Dedifferentiated amniotic fluid mesenchymal stem cell (primary cell): ENCODE measurements at regions not wholly inside any gene's neighbourhood (a gene's known extent, or its start where the extent isn't known, plus 50 kb on each side); places are given as distances from the start of the nearest gene placed in this dataset.

Experiments used
- DNase-seq: peaks from one replicate; pipeline ENCODE4 v3.0.0-alpha.2; 2016; ENCODE audit errors: extremely low spot score

DNA sequence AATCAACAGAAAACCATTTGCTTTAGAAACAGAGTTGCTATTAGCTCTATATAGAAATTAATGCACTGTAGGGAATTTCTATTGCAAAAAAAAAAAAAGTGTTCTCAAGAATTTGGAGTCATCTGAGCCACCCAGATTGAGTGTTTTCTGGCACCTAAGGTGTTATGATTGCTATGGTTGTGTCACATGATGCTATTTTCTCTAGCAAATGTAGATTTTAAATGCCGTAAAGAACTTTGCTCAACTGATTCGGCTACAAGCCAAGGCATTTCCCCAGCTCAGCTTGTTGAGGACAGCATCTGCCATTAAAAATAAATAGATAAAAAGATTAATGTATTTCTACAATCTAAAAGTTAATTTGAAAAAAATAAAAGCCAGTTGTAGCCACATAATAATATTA, 712.8 kb downstream of the FAT4 start:
- no peak for DNase-seq

DNA sequence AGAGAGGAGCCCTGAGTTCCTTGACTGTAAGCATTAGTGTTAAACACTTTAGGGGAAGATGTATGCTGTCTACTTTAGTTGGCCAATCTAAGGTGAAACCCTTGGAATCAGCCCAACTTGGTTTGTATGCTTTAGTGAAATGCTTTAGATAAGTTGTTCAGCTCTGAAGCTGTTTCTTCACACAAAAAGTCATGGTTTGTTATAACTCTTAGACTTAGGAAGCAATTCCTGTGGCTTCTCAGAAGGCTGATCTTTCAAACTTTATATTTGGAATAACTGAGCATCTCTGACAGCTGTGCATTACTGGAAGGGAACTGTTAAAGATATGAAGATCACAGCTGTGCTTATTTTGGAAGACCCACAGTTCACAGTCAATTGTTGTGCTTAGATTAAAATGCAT, 714.1 kb downstream of the FAT4 start:
- no peak for DNase-seq

DNA sequence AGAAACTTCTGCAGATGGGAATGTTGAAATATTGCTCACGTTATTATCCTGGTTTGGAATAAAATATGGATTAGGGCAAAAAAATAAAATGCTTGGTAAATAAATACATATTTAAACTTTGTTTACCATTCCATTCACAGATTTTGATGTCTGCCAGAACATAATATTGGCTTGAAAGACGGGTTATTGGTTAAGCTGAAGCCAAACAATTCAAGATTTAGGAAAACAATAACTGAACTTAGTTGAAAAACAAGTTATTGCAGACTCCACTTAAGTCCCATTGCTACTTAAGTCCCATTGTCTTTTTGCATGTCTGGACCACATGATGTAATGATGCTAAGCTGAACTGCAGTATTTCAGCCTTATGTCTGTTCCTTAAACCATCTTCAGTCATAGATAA, 722.5 kb downstream of the FAT4 start:
- no peak for DNase-seq

DNA sequence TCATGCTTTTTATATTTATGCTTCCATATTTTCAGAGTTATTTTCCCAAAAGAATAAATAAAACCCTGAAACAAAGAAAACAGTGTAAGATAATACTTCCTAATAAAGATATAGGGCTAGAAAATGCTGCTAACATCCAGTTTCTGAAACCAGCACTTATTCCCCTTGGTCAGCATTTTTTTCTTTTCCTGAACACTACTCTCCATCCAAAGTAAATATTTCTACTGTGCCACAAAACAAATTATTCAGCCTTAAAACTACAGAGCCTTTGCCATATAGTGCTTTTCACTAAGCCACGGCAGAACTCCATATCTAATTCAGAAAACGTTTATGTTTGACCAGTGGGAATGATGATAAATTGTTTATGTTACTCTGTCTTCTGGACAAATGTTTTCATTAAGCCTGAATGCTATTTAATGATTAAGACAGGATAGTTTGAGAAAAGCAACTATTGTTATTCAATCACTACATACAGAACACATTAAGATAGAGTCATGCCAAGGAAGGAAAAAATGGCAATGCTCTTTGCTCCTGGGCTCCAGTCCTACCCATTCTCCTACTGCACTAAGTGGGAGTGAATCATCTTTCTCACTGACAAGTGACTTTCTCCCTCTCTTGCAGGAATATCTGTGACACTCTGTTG, 723.9 kb downstream of the FAT4 start:
- DNase-seq = no peak

DNA sequence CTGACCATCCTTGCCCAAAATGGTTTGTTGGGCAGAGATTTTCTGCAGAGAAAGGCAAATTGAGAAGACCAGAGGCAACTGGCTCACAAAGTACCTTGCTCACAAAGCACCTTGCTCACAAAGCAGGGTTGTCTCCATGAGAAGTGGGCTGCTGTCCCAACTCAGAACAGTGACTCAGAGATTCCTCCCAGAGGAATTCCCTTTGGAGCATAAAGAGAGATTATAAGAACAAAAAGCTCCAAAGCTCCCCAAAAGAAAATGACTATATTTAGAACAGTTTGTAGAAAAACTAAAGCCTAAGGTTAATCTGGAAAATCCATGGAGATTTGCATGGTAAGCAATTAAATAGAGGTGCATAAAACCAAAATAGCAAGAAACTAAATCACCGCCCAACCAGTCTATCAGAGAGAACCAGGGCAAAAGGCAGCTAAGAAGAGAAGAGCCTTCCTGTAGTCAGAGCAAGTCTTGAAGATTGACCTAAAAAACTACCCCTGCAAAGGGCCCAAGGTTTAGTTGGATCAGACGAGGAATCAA, 731.4 kb downstream of the FAT4 start:
- no peak for DNase-seq

DNA sequence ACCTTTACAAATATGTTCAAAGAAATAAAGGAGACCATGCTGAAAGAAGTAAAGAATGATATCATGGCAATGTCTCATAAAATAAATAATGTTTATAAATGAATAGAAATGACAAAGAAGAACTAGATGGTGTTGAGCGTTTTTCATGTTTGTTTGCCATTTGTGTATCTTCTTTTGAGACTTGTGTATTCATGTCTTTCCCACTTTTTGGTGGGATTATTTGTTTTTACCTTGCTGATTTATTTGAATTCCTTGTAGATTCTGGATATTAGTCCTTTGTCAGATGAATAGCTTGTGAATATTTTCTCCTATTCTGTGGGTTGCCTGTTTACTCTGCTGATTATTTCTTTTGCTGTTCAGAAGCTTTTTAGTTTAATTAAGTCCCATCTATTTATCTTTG, 732.4 kb downstream of the FAT4 start:
- DNase-seq = no peak

DNA sequence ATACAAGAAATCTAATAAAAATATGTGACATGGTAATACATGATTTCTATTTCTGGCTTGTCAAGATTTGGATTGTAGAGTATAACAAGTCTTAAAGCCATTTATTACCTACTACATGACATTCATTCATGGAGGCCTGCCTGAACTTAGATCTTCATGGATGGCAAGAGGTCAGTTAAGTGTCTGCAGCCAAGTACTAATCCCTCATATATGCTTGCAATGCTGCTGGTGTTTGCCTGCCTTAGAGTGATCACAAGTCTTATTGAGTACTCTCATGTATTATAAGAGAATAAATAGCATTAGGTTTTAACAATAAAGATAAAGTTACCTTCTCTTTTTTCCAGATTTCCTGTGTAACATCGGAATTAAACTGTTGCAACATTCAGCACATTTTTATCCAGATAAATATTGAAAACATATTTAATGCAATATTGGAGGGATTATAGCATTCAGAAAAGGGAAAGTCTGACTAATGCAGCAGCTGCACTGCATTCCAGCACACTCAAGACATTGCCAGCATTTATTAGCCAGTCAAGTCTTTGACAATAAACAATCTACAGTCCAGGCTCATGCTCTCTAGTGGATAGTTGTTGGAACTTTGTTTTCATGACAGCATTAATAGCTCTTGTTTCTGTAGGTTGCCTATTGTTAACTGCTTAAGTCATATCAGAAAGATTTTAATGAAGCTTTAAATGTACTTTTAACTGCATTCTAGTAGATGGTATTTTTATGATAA, 737.1 kb downstream of the FAT4 start:
- peak; percentile 94 for DNase-seq

DNA sequence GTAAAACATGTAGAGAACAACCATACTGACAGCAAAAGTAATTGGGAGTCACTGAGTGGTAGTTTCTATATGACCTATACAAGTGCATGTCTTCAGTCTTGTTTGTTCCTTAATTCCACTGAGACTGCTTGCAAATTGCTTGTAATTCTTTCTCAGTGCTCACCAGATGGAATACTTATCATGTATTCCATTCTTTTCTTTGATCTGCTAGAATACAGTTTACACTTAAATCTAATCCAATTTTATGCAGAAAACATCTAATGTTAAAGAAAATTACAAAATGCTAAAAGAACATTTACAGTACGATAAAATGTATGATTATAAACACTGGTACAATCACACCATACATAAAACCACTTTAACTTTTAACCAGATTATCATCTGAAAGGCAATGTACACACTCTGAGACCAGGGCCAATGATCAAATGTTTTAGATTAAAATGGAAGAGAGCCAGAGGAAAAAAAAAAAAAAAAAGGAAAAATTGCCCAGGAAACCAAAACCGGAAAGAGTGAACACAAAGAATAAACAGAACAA, 741.4 kb downstream of the FAT4 start:
- no peak for DNase-seq

DNA sequence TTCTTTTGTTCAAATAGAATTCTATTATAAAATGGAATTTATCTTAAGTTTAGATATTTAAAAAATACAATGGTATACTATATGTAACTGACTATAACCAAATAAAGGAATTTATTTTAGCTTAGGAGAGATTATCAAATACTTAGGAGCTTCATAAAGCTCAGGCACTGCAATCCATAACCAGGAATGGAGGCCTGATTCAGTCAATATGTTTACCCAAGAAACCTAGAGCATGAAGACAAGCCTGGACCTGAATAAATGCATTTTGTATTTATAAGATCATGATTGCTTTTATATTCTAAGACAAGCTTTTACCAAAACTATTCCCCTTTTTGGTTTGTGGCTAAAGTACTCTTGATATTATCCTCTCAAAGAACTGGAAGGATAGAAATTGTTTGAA, 742.6 kb downstream of the FAT4 start:
- DNase-seq = no peak

DNA sequence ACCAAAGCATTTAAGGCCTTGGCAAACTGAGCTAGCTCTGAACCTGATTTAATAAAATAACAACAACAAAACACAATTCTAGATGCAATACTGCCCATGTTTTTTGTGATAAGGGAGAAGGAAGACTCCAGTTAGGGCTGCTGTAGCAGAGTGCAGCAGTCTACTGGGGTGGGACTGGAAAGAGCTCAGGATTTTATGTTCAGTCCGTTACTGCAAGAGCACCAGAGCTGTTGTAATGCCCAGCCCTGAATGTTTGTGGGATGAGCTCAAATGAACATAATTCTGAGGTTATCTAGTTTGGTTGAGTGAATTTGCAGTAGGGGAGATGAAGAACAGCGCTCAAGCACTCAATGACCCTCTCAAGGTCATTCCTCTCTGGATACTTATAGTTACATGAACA, 743.8 kb downstream of the FAT4 start:
- no peak for DNase-seq

DNA sequence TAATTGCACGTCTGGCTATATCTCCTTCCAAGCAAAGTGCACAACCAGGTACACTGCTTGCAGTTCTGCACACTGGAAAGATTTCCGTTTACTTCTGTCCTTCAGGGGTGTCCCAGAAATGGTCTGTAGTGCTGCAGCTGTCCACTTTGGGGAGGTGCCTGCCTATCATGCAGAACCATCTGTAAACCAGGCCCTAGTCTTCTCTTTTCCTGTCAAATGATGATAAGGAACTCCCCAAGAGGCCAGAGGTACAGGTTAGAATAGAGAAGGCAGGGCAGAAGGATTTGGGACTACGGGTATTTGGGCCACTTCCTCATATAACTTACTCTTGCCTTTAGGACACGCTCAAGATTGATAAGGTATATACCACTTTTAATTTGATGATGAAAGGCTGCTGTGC, 746.9 kb downstream of the FAT4 start:
- DNase-seq = no peak

DNA sequence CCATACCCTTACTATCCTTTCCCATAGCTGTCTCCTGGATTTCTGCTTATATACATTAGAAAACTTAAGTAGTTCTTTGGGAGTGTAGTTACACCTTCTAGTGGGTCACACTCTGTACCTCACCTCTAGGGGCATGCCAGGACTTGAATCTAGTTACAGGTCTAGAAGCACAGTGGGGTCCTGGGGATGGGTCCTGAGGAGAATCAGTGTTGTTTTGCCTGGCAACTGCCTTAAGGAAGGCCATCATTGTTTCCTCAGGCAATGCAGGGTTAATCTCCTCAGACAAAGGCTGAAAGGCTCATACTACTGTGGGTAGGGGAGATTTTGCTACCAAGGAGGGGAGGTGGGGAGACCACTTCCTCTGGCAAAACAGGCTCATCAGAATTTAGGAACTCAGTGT, 750.3 kb downstream of the FAT4 start:
- no peak for DNase-seq

DNA sequence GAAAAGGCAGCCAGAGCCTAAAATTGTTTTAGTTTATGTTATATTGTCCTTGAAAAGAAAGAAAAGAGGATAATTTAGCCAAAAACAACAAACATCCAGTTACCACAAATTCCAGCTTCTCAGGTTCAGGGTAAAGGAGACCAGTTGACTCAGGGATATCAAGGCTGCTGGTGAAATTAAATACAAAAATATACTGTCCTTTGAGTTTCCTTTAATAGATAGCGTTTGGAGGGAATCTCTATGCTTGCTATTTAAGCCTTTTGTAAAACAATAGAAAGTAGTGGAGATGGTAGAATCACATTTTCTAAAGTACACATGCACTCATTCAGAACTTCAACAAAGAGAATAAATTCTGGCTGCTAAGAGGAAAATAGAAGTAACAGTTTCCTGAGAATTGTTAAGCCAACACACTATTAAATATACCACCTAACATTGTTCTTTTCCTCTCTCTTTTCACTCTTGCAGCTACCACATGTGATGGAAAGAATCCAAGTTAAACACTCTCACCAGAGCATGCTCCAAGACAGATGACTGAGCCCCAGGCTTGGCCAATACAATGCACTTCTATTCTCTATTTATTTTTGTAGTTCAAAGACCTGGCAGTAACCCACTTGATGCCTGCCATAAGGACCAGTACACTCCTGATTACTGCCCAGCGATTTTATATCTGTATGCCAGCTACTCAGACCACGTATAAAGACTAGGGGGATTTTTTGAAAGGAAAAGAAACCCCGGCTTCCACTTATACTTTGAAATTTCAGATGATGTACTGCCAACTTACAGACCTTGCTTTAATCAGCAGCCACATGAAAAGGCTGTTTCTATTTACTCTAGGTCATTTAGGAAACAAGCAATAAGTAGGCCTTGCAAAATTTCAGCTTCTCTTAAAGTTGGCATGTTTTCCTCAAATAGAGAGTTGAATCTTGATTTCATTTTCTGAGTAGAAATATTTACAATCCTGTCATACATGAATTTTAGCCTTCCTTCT, 756.9 kb downstream of the FAT4 start:
- peak; percentile 62 for DNase-seq

DNA sequence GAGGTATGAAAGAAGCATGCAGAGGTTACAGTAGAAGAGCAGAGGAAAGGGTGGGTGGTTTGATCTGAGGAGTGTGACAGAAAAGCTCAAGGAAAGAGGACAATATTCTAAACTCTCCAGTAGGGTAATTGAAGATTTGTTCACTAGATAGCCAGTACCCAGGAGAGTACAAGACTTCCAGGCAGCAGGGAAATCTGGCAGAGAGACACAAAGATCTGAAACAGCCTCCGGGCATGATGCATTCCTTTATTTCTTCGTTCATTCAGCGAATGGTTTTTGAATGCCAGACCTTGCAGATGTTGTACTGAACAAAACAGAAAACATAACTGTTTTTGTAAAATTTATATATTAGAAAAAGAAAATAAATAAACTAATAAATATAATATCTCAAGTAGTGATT, 766.6 kb downstream of the FAT4 start:
- peak; percentile 62 for DNase-seq

DNA sequence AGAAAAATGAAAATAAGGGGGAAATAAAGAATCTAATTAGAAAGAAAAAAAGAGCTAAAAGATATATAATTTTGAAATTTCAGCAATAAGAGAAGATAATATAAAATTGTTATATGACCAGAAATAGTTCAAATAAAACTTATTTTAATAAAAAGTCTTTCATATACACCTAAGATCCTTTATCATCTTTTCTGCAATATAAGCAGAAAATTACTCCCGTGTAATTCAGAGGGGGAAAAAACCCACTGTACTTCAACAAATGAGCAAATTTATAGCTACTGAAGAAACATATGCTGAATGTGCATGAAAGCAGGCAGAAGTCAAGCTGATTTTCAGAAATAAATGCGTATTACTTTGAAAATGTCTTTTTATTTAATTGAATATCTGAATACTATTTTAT, 771.3 kb downstream of the FAT4 start:
- no peak for DNase-seq

DNA sequence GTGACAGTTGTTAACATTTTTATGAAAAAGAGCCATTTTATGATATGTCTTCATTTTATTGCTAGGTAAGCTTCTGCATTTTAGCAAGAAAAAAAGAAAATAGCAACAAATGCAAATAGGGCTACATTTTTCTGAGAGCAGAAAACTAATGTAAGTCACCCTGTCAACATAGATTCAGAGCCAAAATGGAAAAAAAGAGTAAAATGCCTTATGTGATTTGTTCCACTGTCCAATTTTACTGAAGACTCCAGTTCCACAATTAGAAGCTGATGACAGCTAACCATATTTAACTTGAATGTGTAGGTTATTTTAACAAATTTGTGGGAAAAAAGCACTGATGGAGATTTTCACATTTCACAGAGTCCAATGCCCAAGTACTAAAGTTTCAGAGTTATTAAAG, 772.3 kb downstream of the FAT4 start:
- no peak for DNase-seq

DNA sequence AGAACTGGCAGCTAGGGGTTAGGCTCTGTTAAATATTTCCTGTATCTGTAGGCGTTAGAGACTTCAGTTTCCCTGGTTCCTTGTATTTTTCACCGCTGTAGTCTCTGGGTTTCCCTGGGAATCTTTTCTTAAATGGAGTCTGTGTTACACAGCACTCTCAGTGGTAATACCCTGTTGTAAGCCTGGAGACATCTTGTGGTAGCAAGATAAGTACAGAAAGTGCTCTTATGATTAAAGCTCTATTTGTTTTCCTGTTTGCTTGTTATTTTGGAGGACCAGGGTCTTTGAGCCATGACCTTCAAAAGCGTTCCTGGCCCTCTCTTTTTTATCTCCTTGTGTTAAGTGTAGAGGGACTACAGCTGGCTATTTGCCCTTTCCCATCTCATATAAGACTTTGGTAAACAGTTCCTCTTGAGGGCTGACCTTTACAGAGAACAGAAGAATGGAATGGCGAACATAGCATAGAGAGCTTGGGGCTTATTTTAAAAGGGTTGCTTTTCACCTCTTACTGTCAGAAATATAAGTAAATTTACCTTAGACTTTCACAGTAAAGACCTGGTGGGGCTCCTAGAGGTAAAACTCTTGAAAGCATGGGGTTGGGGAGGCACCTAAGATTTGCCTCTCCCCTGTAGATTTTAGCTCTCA, 782.5 kb downstream of the FAT4 start:
- DNase-seq = no peak

DNA sequence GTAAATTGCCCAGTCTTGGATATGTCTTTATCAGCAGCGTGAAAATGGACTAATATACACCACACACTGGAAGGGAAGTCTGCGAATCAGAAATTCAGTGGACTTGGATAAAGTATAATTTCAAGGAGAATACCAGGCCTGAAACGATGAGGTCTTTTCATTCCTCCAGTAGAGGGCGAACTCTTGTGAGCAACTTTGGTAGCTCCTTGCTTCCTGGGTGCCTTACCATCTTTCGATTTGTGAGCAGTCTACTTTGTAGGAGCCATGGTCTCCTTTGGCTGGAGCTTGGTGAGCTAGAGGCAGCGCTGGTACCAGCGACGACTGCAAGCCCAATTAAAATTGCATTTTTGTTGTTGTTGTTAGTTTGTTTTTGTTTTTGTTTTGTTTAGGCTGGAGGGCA, 791.9 kb downstream of the FAT4 start:
- DNase-seq = no peak

DNA sequence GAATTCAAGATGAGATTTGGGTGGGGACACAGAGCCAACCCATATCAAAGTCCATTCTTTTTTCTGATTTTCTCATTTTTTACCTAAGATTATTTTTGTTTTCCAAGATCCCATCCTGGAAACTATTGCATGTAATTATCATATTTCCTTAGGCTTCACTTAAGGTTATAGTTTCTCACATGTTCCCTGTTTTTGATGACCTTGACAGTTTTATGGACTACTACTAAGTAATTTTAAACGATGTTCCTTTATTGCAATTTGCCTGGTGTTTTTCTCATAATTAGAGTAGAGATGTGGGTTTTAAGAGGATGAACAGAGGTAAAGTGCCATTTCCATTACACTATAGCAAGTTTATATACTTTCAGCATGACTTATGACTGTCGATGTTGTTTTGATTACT, 795.1 kb downstream of the FAT4 start:
- DNase-seq = no peak

DNA sequence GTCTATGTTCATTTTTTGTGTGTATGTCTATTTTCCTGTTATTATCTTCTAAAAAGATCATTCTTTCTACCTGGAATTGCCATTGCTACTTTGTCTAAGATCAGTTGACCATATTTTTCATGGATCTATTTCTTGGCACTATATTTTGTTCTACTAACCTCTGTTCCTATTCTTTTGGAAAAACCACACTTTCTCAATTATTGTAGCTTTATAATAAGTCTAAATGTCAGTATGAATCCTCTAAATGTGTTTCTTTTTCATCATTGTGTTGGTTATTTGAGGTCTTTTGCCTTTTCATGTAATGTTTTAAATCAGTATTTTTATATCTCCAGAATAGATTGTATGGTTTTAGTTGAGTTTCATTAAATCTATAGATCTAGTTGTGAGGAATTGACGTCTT, 798.3 kb downstream of the FAT4 start:
- no peak for DNase-seq

DNA sequence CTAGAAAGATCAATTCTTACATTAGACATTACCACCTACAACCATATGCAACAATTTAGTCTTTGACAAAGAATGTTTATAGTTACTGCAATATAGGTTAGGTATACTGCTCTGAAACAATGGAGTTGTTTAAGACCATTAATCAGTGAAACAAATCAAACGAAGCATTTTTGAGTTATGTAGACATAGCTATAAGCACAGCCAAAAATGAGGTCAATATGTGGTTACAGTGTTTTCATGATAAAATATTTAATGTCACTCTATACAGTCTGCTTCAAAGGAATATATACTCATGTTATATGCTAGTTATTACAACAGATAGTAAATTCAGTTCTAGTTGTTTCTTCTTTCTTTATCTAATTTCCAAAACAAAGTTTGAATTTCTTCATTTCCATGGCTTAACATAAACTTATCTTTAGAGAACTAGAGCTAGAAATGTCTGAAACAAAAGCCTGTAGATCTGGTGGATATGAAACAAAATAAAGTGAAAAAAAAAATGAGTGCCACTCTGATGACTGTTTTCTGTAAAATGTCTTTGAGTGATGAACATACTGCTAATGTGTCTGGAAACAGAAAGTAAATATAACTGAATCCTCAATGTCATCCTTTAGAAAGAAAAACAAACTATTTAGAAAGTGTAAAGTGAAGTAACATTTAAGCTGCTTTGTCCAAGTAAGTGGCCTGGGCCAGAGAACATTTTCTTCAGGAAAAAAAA, 809.0 kb downstream of the FAT4 start:
- peak; percentile 43 for DNase-seq
